Endothelial cell of umbilical vein (primary cell): ENCODE measurements at regions not wholly inside any gene's neighbourhood (a gene's known extent, or its start where the extent isn't known, plus 50 kb on each side); places are given as distances from the start of the nearest gene placed in this dataset.

Experiments used
- BruUV-seq: library from RNA; stranded (reverse); fragments of 400-500 nt; replicated peaks from 2 replicates; lab custom pipeline; 2021; lab: Mats Ljungman, UMichigan
- CTCF ChIA-PET: fragments of 300-600, 350-600 bp; sonication (Branson Sonifier 250); formaldehyde crosslinking; loops from one replicate; lab custom pipeline; 2021; ENCODE audit warnings: antibody characterized with exemption, inconsistent platforms; lab: Charles Lee
- POLR2A ChIA-PET: fragments of 300-600, 350-600 bp; sonication (Branson Sonifier 250); formaldehyde crosslinking; loops from one replicate; lab custom pipeline; 2021; ENCODE audit warnings: antibody characterized with exemption, inconsistent platforms; lab: Charles Lee
- DNase-seq: peaks from one replicate; pipeline ENCODE4 v3.0.0-alpha.2; 2011; ENCODE audit warnings: low read depth, low spot score
- FAIRE-seq: peaks from 2 replicates; lab custom pipeline; 2011; peaks lifted over from hg19 to GRCh38; lab: Jason Lieb, UNC
- H2AFZ ChIP-seq: 2 replicates; pipeline ENCODE4 v1.6.0; 2012; ENCODE audit warnings: low read depth, low read length, control low read depth, inconsistent platforms
- H3K27ac ChIP-seq: 2 replicates; pipeline ENCODE4 v1.5.1; 2011; ENCODE audit warnings: low read depth, mild to moderate bottlenecking, control low read depth, low read length, moderate library complexity; ENCODE audit not compliant: insufficient read depth
- H3K27me3 ChIP-seq, 2 experiments: 2 replicates each; pipeline versions ENCODE4 v1.6.0 to v1.6.1; 2011; ENCODE audit warnings: low read length in 2 of 2, mixed read lengths in 1 of 2; ENCODE audit not compliant: control insufficient read depth in 2 of 2, insufficient read depth in 2 of 2
- H3K36me3 ChIP-seq, 2 experiments: 2 replicates in 1 of 2; 3 replicates in 1 of 2; pipeline ENCODE4 v1.5.1; 2011; ENCODE audit warnings: low read length in 2 of 2, mild to moderate bottlenecking in 1 of 2, moderate library complexity in 1 of 2; ENCODE audit not compliant: control insufficient read depth in 2 of 2, insufficient read depth in 2 of 2; ENCODE audit errors: extremely low read depth in 1 of 2
- H3K4me1 ChIP-seq: 3 replicates; pipeline ENCODE4 v1.5.1; 2011; ENCODE audit warnings: mild to moderate bottlenecking, low read length; ENCODE audit not compliant: control insufficient read depth, insufficient read depth; ENCODE audit errors: extremely low read depth
- H3K4me2 ChIP-seq: 2 replicates; pipeline ENCODE4 v1.6.1; 2011; ENCODE audit warnings: low read length, control low read depth, mixed read lengths; ENCODE audit not compliant: insufficient read depth
- H3K4me3 ChIP-seq, 3 experiments: fragments of 200-600 bp in 1 of 3; sonication (generic), shearing (Covaris generic) in 1 of 3; replicated peaks in 1 of 3; 2 replicates each; pipeline ENCODE4 v1.5.1; 2011 to 2016; ENCODE audit warnings: control low read depth in 3 of 3, low read length in 3 of 3, mild to moderate bottlenecking in 2 of 3, inconsistent platforms in 1 of 3, low read depth in 1 of 3, moderate library complexity in 1 of 3; ENCODE audit not compliant: insufficient read depth in 1 of 3
- H3K79me2 ChIP-seq: 2 replicates; pipeline ENCODE4 v1.6.0; 2012; ENCODE audit warnings: low read length, inconsistent platforms; ENCODE audit not compliant: control insufficient read depth, insufficient read depth
- H3K9ac ChIP-seq: replicated peaks from 2 replicates; pipeline ENCODE3; 2011; ENCODE audit warnings: low read length, control low read depth; ENCODE audit not compliant: insufficient read depth; ENCODE audit errors: extremely low read depth
- H3K9me1 ChIP-seq: replicated peaks from 3 replicates; pipeline ENCODE4 v1.6.0; 2011; ENCODE audit warnings: mild to moderate bottlenecking, low read length; ENCODE audit not compliant: control insufficient read depth, insufficient read depth; ENCODE audit errors: extremely low read depth
- H3K9me3 ChIP-seq: replicated peaks from 2 replicates; pipeline ENCODE4 v1.5.1; 2012; ENCODE audit warnings: low read length, inconsistent platforms; ENCODE audit not compliant: control insufficient read depth, insufficient read depth
- H4K20me1 ChIP-seq: replicated peaks from 2 replicates; pipeline ENCODE3; 2011; ENCODE audit warnings: mild to moderate bottlenecking, low read length; ENCODE audit not compliant: control insufficient read depth, insufficient read depth; ENCODE audit errors: extremely low read depth
- FOS ChIP-seq: IDR thresholded peaks from 2 replicates; pipeline ENCODE4 v1.6.1; 2011; ENCODE audit warnings: mild to moderate bottlenecking, low read length, moderate library complexity, borderline replicate concordance; ENCODE audit not compliant: insufficient read depth
- GATA2 ChIP-seq: IDR thresholded peaks from 2 replicates; pipeline ENCODE4 v1.7.0; 2011; ENCODE audit warnings: low read depth, mild to moderate bottlenecking, moderate library complexity, mixed read lengths, low read length; ENCODE audit not compliant: insufficient read length, insufficient read depth
- JUN ChIP-seq: IDR thresholded peaks from 2 replicates; pipeline ENCODE4 v1.6.1; 2011; ENCODE audit warnings: borderline replicate concordance, low read depth; ENCODE audit not compliant: insufficient read length, insufficient read depth
- POLR2A ChIP-seq: IDR thresholded peaks from 2 replicates; pipeline ENCODE4 v1.6.1; 2012; ENCODE audit warnings: low read depth, mild to moderate bottlenecking, control low read depth, low read length
- POLR2AphosphoS5 ChIP-seq: IDR thresholded peaks from 2 replicates; pipeline ENCODE4 v1.6.1; 2012; ENCODE audit warnings: low read depth, mild to moderate bottlenecking, control low read depth, low read length, moderate library complexity; ENCODE audit not compliant: insufficient read depth
- dilution Hi-C: fragments of 300-500 bp; cut with MboI; formaldehyde crosslinking; loops from one replicate; pipeline ENCODE4 v1.15.0; 2019; ENCODE audit warnings: low sequenced_read_pairs; ENCODE audit not compliant: extremely low pct_ligation_motif_present
- intact Hi-C: fragments of 100-400 bp; cut with micrococcal nuclease; formaldehyde crosslinking; loops from one replicate; pipeline ENCODE4 v1.10.0; 2022
- TF ChIP-seq, protein P1 (sequence below): IDR thresholded peaks from 2 replicates; pipeline ENCODE4 v1.6.1; 2011; ENCODE audit not compliant: insufficient read depth, insufficient read length
- TF ChIP-seq, protein P2 (sequence below), 2 donors: IDR thresholded peaks; 1 replicate in 1 of 2; 2 replicates in 1 of 2; pipeline ENCODE4 v1.5.1; 2011; ENCODE audit warnings: low read length in 2 of 2, mild to moderate bottlenecking in 2 of 2, moderate library complexity in 2 of 2, control low read depth in 1 of 2, inconsistent platforms in 1 of 2, low read depth in 1 of 2; ENCODE audit not compliant: insufficient read depth in 1 of 2; ENCODE audit errors: extremely low read depth in 1 of 2

DNA sequence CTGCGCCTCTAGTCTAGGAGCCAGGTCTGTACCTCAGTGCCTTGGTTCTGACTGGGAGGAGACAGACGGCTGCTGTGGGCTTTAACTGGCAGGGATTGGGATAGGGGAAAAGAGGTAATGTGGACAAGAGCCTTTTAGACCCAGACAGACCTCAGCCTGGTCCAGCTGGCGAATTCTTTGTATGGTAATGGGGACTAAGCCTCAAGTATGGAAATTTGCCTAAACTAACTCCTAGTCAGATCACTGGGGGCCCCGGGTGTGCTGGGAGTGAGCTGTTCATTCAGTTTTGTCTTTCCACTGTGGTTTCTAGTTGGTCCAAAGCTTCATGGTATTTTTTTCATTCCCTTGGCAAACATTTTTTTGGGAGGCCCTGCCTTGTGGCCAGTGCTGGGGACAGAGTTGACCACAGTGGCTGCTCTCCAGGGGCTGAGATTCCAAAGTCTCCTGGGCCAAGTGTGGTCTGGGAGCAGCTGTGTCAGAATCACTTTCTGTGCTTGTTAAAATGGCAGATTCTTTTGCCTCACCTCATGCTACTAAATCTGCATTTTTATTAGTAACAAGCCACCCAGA lies 261.4 kb upstream of the C2CD4B start:
- no peak overlapping the region for H3K4me3 ChIP-seq
- no peak overlapping the region for H3K9ac ChIP-seq
- H3K4me1 ChIP-seq = no peaks in the 10 kb centered on the region
- H3K79me2 ChIP-seq = no peaks in the 10 kb centered on the region
- no peak overlapping the region for H3K4me2 ChIP-seq
- dilution Hi-C loops = no loop called here
- no peaks in the 10 kb centered on the region for H3K9me3 ChIP-seq
- H3K36me3 ChIP-seq = no peaks in the 10 kb centered on the region
- intact Hi-C loops = no loop called here
- TF ChIP-seq, protein P1, sequence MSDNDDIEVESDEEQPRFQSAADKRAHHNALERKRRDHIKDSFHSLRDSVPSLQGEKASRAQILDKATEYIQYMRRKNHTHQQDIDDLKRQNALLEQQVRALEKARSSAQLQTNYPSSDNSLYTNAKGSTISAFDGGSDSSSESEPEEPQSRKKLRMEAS = no peak
- TF ChIP-seq POLR2AphosphoS5 (no peak), GATA2 (no peak), POLR2A (no peak), JUN (no peak), FOS (no peak)
- TF ChIP-seq, protein P2, sequence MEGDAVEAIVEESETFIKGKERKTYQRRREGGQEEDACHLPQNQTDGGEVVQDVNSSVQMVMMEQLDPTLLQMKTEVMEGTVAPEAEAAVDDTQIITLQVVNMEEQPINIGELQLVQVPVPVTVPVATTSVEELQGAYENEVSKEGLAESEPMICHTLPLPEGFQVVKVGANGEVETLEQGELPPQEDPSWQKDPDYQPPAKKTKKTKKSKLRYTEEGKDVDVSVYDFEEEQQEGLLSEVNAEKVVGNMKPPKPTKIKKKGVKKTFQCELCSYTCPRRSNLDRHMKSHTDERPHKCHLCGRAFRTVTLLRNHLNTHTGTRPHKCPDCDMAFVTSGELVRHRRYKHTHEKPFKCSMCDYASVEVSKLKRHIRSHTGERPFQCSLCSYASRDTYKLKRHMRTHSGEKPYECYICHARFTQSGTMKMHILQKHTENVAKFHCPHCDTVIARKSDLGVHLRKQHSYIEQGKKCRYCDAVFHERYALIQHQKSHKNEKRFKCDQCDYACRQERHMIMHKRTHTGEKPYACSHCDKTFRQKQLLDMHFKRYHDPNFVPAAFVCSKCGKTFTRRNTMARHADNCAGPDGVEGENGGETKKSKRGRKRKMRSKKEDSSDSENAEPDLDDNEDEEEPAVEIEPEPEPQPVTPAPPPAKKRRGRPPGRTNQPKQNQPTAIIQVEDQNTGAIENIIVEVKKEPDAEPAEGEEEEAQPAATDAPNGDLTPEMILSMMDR (IDR thresholded peaks at IDR 0.05; ENCODE audit: extremely low read depth in 1 of 2, insufficient read depth in 1 of 2, low read depth in 1 of 2, low read length in 2 of 2) = no peak
- ChIA-PET POLR2A (no interaction called here), CTCF (no interaction called here)
- H3K27me3 ChIP-seq = no peaks in the 10 kb centered on the region
- no peaks in the 10 kb centered on the region for H3K9me1 ChIP-seq
- H4K20me1 ChIP-seq = no peaks in the 10 kb centered on the region
- H3K27ac ChIP-seq = no peak overlapping the region
- DNase-seq (no peak), FAIRE-seq (no peak)
- no peak overlapping the region for H2AFZ ChIP-seq
- no TSS peak for BruUV-seq
